ENCODE measurements at regions not wholly inside any gene's neighbourhood (a gene's known extent, or its start where the extent isn't known, plus 50 kb on each side); places are given as distances from the start of the nearest gene placed in this dataset.

- no peak for TF ChIP-seq CTCF (conservative IDR thresholded peaks at IDR 0.05)
- no peak for TF ChIP-seq ZFX (IDR thresholded peaks at IDR 0.05)
- no peak overlapping the region for H3K27ac ChIP-seq
Observed at GRCh38 chrX:36909676-36910030, 98.5 kb upstream of the FAM47C start.

GRCh38 chrX:36913551-36913950, 94.6 kb upstream of the FAM47C start:
- TF ChIP-seq CTCF (conservative IDR thresholded peaks at IDR 0.05) (no peak), ZFX (IDR thresholded peaks at IDR 0.05) (no peak)
- no peak overlapping the region for H3K27ac ChIP-seq

- TF ChIP-seq ZFX (IDR thresholded peaks at IDR 0.05) (no peak), CTCF (conservative IDR thresholded peaks at IDR 0.05) (no peak)
- no peak overlapping the region for H3K27ac ChIP-seq
Observed at GRCh38 chrX:36916941-36917340, 91.2 kb upstream of the FAM47C start.

GRCh38 chrX:36927712-36928111, 80.5 kb upstream of the FAM47C start:
- no peak overlapping the region for H3K27ac ChIP-seq
- TF ChIP-seq CTCF (conservative IDR thresholded peaks at IDR 0.05) (no peak), ZFX (IDR thresholded peaks at IDR 0.05) (no peak)

GRCh38 chrX:36930491-36930890, 77.7 kb upstream of the FAM47C start:
- TF ChIP-seq ZFX (IDR thresholded peaks at IDR 0.05) = no peak
- no peak for TF ChIP-seq CTCF (conservative IDR thresholded peaks at IDR 0.05)

GRCh38 chrX:36947214-36947613, 61.0 kb upstream of the FAM47C start:
- no peak overlapping the region for H3K27ac ChIP-seq
- TF ChIP-seq CTCF (conservative IDR thresholded peaks at IDR 0.05) = no peak
- TF ChIP-seq ZFX (IDR thresholded peaks at IDR 0.05) = no peak

More at GRCh38 chrX:36930491-36930890, 77.7 kb upstream of the FAM47C start:
- H3K27ac ChIP-seq = no peak overlapping the region

GRCh38 chrX:36950495-36951253, 57.5 kb upstream of the FAM47C start:
- H3K27ac ChIP-seq = no peak overlapping the region
- TF ChIP-seq CTCF (conservative IDR thresholded peaks at IDR 0.05) (no peak), ZFX (IDR thresholded peaks at IDR 0.05) (no peak)
